Spleen (tissue), 11 donors: ENCODE measurements at regions not wholly inside any gene's neighbourhood (a gene's known extent, or its start where the extent isn't known, plus 50 kb on each side); places are given as distances from the start of the nearest gene placed in this dataset.
A peak's percentile ranks its signal among the peaks of the same experiment; 100 is the strongest.

ENCODE experiments used
- DNase-seq: peaks from one replicate; pipeline ENCODE4 v3.0.0-alpha.2; 2020
- H3K27ac ChIP-seq, 8 donors: fragments of 200-600 bp; sonication (generic) in 7 of 8; 1 replicate in 4 of 8; 2 replicates in 4 of 8; pipeline versions ENCODE4 v1.5.0 to v1.8.0; 2016 to 2021; ENCODE audit warnings: inconsistent platforms in 4 of 8, mild to moderate bottlenecking in 4 of 8, moderate library complexity in 1 of 8
- H3K27me3 ChIP-seq, 7 donors: fragments of 200-600 bp; sonication (generic) in 6 of 7; replicated peaks in 1 of 7; 1 replicate in 4 of 7; 2 replicates in 3 of 7; pipeline versions ENCODE4 v1.5.0 to v1.8.0; 2016 to 2021; ENCODE audit warnings: inconsistent platforms in 3 of 7, mild to moderate bottlenecking in 1 of 7
- H3K36me3 ChIP-seq, 6 donors: fragments of 200-600 bp; sonication (generic) in 5 of 6; 1 replicate in 4 of 6; 2 replicates in 2 of 6; pipeline versions ENCODE4 v1.5.0 to v1.8.0; 2016 to 2021; ENCODE audit warnings: inconsistent platforms in 2 of 6
- H3K4me1 ChIP-seq, 6 donors: fragments of 200-600 bp; sonication (generic) in 5 of 6; 1 replicate in 3 of 6; 2 replicates in 3 of 6; pipeline versions ENCODE4 v1.5.0 to v1.8.0; 2016 to 2021; ENCODE audit warnings: inconsistent platforms in 3 of 6
- H3K4me3 ChIP-seq, 8 donors: fragments of 200-600 bp; sonication (generic) in 7 of 8; 1 replicate in 4 of 8; 2 replicates in 4 of 8; pipeline versions ENCODE4 v1.5.0 to v1.8.0; 2016 to 2021; ENCODE audit warnings: inconsistent platforms in 4 of 8, mild to moderate bottlenecking in 4 of 8, moderate library complexity in 2 of 8
- H3K9me3 ChIP-seq, 8 donors: fragments of 200-600 bp; sonication (generic) in 7 of 8; 1 replicate in 4 of 8; 2 replicates in 4 of 8; pipeline versions ENCODE4 v1.5.0 to v1.8.0; 2016 to 2021; ENCODE audit warnings: inconsistent platforms in 4 of 8
- POLR2A ChIP-seq, 3 donors: fragments of 450-650 bp; IDR thresholded peaks; one replicate each; pipeline ENCODE4 v1.5.1; 2017; ENCODE audit warnings: antibody characterized with exemption in 3 of 3, mild to moderate bottlenecking in 1 of 3
- POLR2AphosphoS5 ChIP-seq, 3 donors: sonication (generic); formaldehyde crosslinking; IDR thresholded peaks; one replicate each; pipeline ENCODE4 v1.5.1; 2017; ENCODE audit warnings: antibody characterized with exemption in 3 of 3
- WGBS, 5 donors: extraction: QIAGEN DNeasy Blood & Tissue Kit in 3 of 5; methylation state at CpG; one replicate each; pipeline versions ENCODE4 v1.1.5 to v1.1.7; 2013 to 2018; 5-methylcytosine and 5-hydroxymethylcytosine counted together
- intact Hi-C: fragments of 100-400 bp; cut with DNase I; formaldehyde crosslinking; loops from one replicate; pipeline ENCODE4 v1.15.0; 2023; ENCODE audit warnings: low total_unique reads
- TF ChIP-seq, protein P1 (sequence below), 11 experiments: fragments of 200-600 bp in 7 of 11; fragments of 450-650 bp in 4 of 11; sonication (generic) in 4 of 11; IDR thresholded peaks in 8 of 11; conservative IDR thresholded peaks in 3 of 11; 1 replicate in 7 of 11; 2 replicates in 4 of 11; pipeline versions ENCODE4 v1.4.0 to v1.8.0; 2016 to 2021; ENCODE audit warnings: antibody characterized with exemption in 11 of 11, inconsistent platforms in 4 of 11, mild to moderate bottlenecking in 1 of 11
- donor health status: healthy with polysubstance abuse.
- donor health status: DM: no; HTN: no; CAD: no; lungs with moderate emphysema.
- donor health status: DM: no; HTN: no; CAD: no.
- donor health status: Bipolar disorder and iron deficiency.
- donor health status: healthy.
- donor health status: DM: no; HTN: no; CAD: no.
- donor health status: DM: yes; HTN: yes; CAD: no.

DNA sequence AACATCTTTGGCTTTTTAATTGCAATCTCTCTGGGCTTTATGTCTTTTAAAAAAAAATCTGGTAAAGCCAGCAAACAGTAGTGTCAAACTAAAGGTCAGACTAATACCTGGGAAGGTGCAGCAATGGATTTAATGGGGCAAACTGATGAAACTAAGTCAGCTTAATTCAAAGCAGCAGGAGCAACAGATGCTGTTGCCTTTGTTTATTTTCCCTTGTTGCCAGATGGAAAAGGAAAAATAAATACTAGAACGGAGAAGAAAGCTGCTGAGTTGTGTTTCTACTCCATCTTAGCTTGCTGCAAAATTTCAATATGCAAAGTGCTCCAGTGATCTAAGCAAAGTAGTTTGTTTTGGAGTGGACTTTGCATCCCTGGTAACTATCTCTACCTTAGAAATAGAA lies 1097.8 kb downstream of the PCDH17 start:
- intact Hi-C loops: no loop called here
- H3K27ac ChIP-seq: no peak overlapping the region
- WGBS, 5 donors: 66 to 89% (median 79%) methylated on average over 1 of the region's 1 CpG
- H3K27me3 ChIP-seq: no peaks in the 10 kb centered on the region
- no peak for DNase-seq
- no peaks in the 10 kb centered on the region for H3K4me1 ChIP-seq
- TF ChIP-seq POLR2A (IDR thresholded peaks at IDR 0.05): no peak
- TF ChIP-seq, protein P1, sequence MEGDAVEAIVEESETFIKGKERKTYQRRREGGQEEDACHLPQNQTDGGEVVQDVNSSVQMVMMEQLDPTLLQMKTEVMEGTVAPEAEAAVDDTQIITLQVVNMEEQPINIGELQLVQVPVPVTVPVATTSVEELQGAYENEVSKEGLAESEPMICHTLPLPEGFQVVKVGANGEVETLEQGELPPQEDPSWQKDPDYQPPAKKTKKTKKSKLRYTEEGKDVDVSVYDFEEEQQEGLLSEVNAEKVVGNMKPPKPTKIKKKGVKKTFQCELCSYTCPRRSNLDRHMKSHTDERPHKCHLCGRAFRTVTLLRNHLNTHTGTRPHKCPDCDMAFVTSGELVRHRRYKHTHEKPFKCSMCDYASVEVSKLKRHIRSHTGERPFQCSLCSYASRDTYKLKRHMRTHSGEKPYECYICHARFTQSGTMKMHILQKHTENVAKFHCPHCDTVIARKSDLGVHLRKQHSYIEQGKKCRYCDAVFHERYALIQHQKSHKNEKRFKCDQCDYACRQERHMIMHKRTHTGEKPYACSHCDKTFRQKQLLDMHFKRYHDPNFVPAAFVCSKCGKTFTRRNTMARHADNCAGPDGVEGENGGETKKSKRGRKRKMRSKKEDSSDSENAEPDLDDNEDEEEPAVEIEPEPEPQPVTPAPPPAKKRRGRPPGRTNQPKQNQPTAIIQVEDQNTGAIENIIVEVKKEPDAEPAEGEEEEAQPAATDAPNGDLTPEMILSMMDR (IDR thresholded peaks at IDR 0.05 in 8 of 11, conservative IDR thresholded peaks at IDR 0.05 in 3 of 11): no peak
- no peak for TF ChIP-seq POLR2AphosphoS5 (IDR thresholded peaks at IDR 0.05)
- no peak overlapping the region for H3K4me3 ChIP-seq
- H3K36me3 ChIP-seq: no peaks in the 10 kb centered on the region
- H3K9me3 ChIP-seq: peaks cover 0 to 4% (median 0%) of the 10 kb centered on the region in 8 donors

DNA sequence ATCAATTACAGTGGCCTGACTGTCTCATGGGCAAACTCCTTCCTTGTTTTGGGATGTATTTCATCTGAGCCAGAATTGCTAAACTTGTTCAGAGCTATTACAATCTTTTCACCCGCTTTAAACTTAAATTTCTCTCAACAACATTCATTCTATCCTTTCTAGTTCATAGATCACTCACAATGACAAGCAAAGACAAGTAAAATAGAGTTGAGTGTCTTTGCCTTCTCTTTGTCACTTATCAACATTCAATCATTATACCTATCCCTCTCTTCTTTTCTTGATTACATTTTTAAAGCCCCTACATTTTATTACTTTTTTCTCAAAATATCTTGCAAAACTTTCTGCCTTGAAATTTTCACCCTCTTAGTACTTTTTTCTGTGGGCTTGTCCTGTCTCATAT lies 1113.1 kb downstream of the PCDH17 start:
- TF ChIP-seq, protein P1 (IDR thresholded peaks at IDR 0.05 in 8 of 11, conservative IDR thresholded peaks at IDR 0.05 in 3 of 11): no peak
- TF ChIP-seq POLR2A (IDR thresholded peaks at IDR 0.05): no peak
- TF ChIP-seq POLR2AphosphoS5 (IDR thresholded peaks at IDR 0.05): no peak
- DNase-seq: no peak

DNA sequence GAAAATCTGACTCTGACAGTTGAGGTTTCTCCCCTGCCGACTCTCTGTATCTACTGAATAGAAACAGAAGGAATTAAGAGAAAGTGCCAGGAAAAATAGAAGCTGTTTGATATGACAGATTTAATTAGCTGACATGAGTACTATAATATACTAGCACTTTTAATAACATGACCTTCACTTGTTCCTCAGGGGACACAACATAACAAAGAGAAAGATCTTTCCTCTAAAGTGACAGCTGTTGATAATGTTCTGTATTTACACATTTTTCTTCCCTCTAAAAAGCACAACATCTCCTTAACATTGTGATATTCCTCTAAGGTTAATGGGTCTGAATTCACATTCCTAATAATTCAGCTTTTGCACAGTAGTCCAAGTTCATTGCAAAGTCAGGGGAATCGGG lies 1136.0 kb downstream of the PCDH17 start:
- TF ChIP-seq POLR2A (IDR thresholded peaks at IDR 0.05): no peak
- TF ChIP-seq POLR2AphosphoS5 (IDR thresholded peaks at IDR 0.05): no peak
- TF ChIP-seq, protein P1 (IDR thresholded peaks at IDR 0.05 in 8 of 11, conservative IDR thresholded peaks at IDR 0.05 in 3 of 11): no peak
- H3K4me3 ChIP-seq: no peak overlapping the region
- intact Hi-C loops: no loop called here
- no peaks in the 10 kb centered on the region for H3K27me3 ChIP-seq
- no peak for DNase-seq
- no peaks in the 10 kb centered on the region for H3K9me3 ChIP-seq
- 48 to 60% (median 54%) methylated on average over 2 of the region's 2 CpGs for WGBS, 5 donors
- peak overlapping the region in 2 of 8 donors; percentile 16 to 17 for H3K27ac ChIP-seq
- no peaks in the 10 kb centered on the region for H3K36me3 ChIP-seq
- H3K4me1 ChIP-seq: no peaks in the 10 kb centered on the region

More for the DNA sequence above, 1113.1 kb downstream of the PCDH17 start:
- no peak overlapping the region for H3K4me3 ChIP-seq
- H3K9me3 ChIP-seq: no peaks in the 10 kb centered on the region
- intact Hi-C loops: no loop called here
- H3K4me1 ChIP-seq: no peaks in the 10 kb centered on the region
- no peak overlapping the region for H3K27ac ChIP-seq
- WGBS, 5 donors: 72 to 88% (median 79%) methylated on average over 1 of the region's 1 CpG
- H3K36me3 ChIP-seq: no peaks in the 10 kb centered on the region
- no peaks in the 10 kb centered on the region for H3K27me3 ChIP-seq

DNA sequence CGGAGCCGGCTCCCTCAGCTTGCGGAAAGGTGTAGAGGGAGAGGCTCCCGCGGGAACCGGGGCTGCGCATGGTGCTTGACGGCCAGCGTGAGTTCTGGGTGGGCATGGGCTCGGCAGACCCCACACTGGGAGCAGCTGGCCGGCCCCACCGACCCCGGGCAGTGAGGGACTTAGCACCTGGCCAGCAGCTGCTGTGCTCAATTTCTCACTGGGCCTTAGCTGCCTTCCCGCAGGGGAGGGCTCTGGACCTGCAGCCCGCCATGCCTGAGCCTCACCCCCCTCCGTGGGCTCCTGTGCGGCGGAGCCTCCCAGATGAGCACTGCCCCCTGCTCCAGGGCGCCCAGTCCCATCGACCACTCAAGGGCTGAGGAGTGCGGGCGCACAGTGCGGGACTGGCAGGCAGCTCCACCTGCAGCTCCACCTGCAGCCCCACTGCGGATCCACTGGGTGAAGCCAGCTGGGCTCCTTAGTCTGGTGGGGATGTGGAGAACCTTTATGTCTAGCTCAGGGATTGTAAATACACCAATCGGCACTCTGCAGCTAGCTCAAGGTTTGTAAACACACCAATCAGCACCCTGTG lies 1141.8 kb downstream of the PCDH17 start:
- Histone ChIP-seq H3K9me3 (peaks cover 0 to 13% (median 8%) of the 10 kb centered on the region in 8 donors), H3K27ac (no peak overlapping the region), H3K4me1 (no peaks in the 10 kb centered on the region), H3K27me3 (no peaks in the 10 kb centered on the region), H3K4me3 (no peak overlapping the region), H3K36me3 (no peaks in the 10 kb centered on the region)
- intact Hi-C loops: no loop called here
- WGBS, 5 donors: 94 to 98% (median 94%) methylated on average over 8 to 25 of the region's 25 CpGs
- no peak for TF ChIP-seq POLR2A (IDR thresholded peaks at IDR 0.05)
- peak; percentile 41 for DNase-seq
